Thyroid gland (tissue), 4 donors: ENCODE measurements at regions not wholly inside any gene's neighbourhood (a gene's known extent, or its start where the extent isn't known, plus 50 kb on each side); places are given as distances from the start of the nearest gene placed in this dataset.

Source experiments
- DNase-seq, 2 donors: peaks; one replicate each; pipeline ENCODE4 v3.0.0-alpha.2; 2019
- H3K27ac ChIP-seq, 3 donors: fragments of 200-600 bp; sonication (generic); 1 replicate in 2 of 3; 2 replicates in 1 of 3; pipeline ENCODE4 v1.5.1; 2016 to 2019; ENCODE audit warnings: mild to moderate bottlenecking in 1 of 3, moderate library complexity in 1 of 3
- H3K27me3 ChIP-seq: fragments of 200-600 bp; sonication (generic); one replicate; pipeline ENCODE4 v1.5.1; 2019
- H3K36me3 ChIP-seq, 2 donors: fragments of 200-600 bp; sonication (generic); one replicate each; pipeline ENCODE4 v1.5.1; 2016 to 2019
- H3K4me1 ChIP-seq, 2 donors: fragments of 200-600 bp; sonication (generic); one replicate each; pipeline ENCODE4 v1.5.1; 2017 to 2019
- H3K4me3 ChIP-seq, 3 donors: fragments of 200-600 bp; sonication (generic); replicated peaks in 1 of 3; 1 replicate in 2 of 3; 2 replicates in 1 of 3; pipeline ENCODE4 v1.5.1; 2016; ENCODE audit warnings: mild to moderate bottlenecking in 1 of 3
- H3K9me3 ChIP-seq: fragments of 200-600 bp; sonication (generic); one replicate; pipeline ENCODE4 v1.5.1; 2017
- POLR2A ChIP-seq, 2 donors: fragments of 450-650 bp; IDR thresholded peaks; one replicate each; pipeline ENCODE4 v1.6.1; 2017; ENCODE audit warnings: antibody characterized with exemption in 2 of 2, mild to moderate bottlenecking in 2 of 2, moderate library complexity in 1 of 2
- WGBS, 2 donors: methylation state at CpG; one replicate each; pipeline ENCODE4 v1.1.5; 2017; 5-methylcytosine and 5-hydroxymethylcytosine counted together
- intact Hi-C: fragments of 100-400 bp; cut with DNase I; formaldehyde crosslinking; loops from one replicate; pipeline ENCODE4 v1.15.1; 2023
- TF ChIP-seq, protein P1 (sequence below), 6 experiments: fragments of 200-600 bp in 3 of 6; fragments of 450-650 bp in 3 of 6; sonication (generic) in 3 of 6; IDR thresholded peaks; one replicate each; pipeline ENCODE4 v1.5.1; 2016 to 2019; ENCODE audit warnings: antibody characterized with exemption in 6 of 6, mild to moderate bottlenecking in 2 of 6, inconsistent platforms in 1 of 6, moderate library complexity in 1 of 6

DNA sequence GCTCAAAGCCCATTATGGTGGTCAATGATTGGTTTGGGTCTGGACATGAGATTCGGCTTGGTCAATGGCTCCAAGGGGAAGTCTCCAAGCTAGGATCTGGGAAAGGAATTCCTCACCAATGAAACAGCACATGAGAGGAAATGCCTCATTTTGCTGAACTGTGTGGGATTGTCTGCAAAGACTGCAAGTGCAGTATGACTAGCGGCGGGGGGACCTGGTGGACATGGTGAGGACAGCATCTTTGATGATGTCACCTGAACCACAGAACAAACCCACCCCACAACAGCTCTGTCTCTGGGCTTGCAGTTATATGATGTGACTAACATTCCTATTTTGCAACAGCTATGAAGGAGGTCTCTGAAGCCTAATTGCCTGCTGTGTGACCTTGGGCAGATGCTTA, 50.6 kb upstream of the NKD1 start:
- WGBS, 2 donors: 75 to 93% methylated on average over 3 of the region's 3 CpGs
- no peak overlapping the region for H3K4me3 ChIP-seq
- no peak for TF ChIP-seq POLR2A (IDR thresholded peaks at IDR 0.05)
- TF ChIP-seq, protein P1, sequence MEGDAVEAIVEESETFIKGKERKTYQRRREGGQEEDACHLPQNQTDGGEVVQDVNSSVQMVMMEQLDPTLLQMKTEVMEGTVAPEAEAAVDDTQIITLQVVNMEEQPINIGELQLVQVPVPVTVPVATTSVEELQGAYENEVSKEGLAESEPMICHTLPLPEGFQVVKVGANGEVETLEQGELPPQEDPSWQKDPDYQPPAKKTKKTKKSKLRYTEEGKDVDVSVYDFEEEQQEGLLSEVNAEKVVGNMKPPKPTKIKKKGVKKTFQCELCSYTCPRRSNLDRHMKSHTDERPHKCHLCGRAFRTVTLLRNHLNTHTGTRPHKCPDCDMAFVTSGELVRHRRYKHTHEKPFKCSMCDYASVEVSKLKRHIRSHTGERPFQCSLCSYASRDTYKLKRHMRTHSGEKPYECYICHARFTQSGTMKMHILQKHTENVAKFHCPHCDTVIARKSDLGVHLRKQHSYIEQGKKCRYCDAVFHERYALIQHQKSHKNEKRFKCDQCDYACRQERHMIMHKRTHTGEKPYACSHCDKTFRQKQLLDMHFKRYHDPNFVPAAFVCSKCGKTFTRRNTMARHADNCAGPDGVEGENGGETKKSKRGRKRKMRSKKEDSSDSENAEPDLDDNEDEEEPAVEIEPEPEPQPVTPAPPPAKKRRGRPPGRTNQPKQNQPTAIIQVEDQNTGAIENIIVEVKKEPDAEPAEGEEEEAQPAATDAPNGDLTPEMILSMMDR (IDR thresholded peaks at IDR 0.05): no peak
- no peaks in the 10 kb centered on the region for H3K27me3 ChIP-seq
- H3K9me3 ChIP-seq: no peaks in the 10 kb centered on the region
- no peak overlapping the region for H3K27ac ChIP-seq
- DNase-seq: no peak
- intact Hi-C loops: no loop called here
- H3K36me3 ChIP-seq: no peaks in the 10 kb centered on the region
- H3K4me1 ChIP-seq: no peaks in the 10 kb centered on the region

DNA sequence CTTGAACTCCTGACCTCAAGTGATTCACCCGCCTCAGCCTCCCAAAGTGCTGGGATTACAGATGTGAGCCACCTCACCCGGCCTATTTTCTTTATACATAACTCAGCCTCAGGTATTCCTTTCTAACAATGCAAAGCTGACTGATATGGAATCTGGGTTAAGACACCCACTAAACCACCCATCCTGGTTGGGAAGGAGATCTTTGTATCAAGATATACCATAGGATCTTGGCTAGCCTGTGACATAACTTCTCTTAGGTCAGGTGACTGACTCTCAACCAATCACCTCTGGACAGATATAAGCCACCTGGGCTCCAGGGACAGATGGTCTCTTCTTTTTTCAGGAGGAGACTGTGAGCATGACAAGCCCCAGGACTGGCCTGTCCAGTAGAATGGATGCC, 51.2 kb upstream of the NKD1 start:
- Histone ChIP-seq H3K36me3 (no peaks in the 10 kb centered on the region), H3K4me3 (no peak overlapping the region), H3K9me3 (no peaks in the 10 kb centered on the region), H3K27me3 (no peaks in the 10 kb centered on the region), H3K4me1 (no peaks in the 10 kb centered on the region), H3K27ac (no peak overlapping the region)
- WGBS, 2 donors: 97% methylated on average over 2 of the region's 2 CpGs
- no peak for DNase-seq
- intact Hi-C loops: no loop called here
- no peak for TF ChIP-seq POLR2A (IDR thresholded peaks at IDR 0.05)
- TF ChIP-seq, protein P1 (IDR thresholded peaks at IDR 0.05): no peak

DNA sequence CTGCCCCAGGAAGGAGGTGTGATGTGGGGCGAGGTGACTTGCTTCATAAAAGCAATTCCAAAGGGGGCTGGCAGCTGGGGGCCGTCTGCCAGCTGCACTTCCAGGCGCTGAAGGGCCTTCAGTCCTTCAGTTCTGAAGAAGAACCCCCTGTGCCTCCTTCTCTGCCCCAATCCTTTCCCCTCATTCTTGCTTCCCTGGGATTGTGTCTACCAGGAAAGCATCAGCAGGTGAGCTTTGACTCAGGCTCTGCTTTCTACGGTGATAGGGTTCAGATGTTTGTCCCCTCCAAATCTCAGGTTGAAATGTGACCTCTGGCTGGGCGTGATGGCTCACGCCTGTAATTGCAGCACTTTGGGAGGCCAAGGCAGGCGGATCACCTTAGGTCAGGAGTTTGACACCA, 52.5 kb upstream of the NKD1 start:
- Histone ChIP-seq H3K9me3 (no peaks in the 10 kb centered on the region), H3K4me1 (no peaks in the 10 kb centered on the region), H3K36me3 (no peaks in the 10 kb centered on the region), H3K27me3 (no peaks in the 10 kb centered on the region), H3K27ac (no peak overlapping the region), H3K4me3 (no peak overlapping the region)
- no peak for DNase-seq
- intact Hi-C loops: no loop called here
- 89% methylated on average over 7 of the region's 7 CpGs for WGBS, 2 donors
- no peak for TF ChIP-seq POLR2A (IDR thresholded peaks at IDR 0.05)
- TF ChIP-seq, protein P1 (IDR thresholded peaks at IDR 0.05): no peak

DNA sequence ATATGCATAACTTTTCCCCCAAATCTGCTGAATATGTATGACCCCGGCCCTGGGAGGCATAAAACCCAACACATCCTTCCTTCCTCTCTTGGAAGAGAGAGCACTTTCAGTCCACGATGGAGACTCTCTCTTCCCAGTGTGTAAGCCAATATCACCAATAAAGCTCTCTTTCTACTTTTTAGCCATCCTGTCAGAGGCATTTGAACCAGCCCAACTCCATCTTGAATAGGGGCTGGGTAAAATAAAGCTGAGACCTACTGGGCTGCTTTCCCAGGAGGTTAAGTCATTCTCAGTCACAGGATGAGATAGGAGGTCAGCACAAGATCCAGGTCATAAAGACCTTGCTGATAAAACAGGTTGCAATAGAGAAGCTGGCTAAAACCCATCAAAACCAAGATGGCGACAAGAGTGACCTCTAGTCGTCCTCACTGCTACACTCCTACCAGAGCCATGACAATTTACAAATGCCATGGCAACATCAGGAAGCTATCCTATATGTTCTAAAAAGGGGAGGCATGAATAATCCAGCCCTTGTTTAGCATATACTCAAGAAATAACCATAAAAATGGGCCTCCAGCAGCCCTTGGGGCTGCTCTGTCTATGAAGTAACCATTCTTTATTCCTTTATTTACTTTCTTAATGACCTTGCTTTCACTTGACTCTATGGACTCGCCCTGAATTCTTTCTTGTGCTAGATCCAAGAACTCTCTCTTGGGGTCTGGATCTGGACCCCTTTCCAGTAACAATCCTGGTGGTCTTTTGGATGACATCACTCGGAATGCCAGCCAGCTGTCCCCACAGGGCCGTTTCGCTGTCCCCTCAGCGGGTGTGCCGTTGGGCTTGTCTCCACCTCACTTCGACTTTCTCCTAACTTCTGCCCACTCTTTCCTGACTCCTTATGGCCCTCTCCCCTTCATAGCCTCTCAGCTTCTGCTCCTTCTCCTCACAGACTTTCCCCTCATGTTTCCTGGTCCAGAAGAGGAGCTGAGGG, 53.4 kb upstream of the NKD1 start:
- no peak for DNase-seq
- Histone ChIP-seq H3K36me3 (no peaks in the 10 kb centered on the region), H3K27ac (no peak overlapping the region), H3K27me3 (no peaks in the 10 kb centered on the region), H3K4me1 (no peaks in the 10 kb centered on the region), H3K4me3 (no peak overlapping the region), H3K9me3 (no peaks in the 10 kb centered on the region)
- WGBS, 2 donors: 80 to 82% methylated on average over 11 of the region's 11 CpGs
- intact Hi-C loops: no loop called here
- no peak for TF ChIP-seq POLR2A (IDR thresholded peaks at IDR 0.05)
- TF ChIP-seq, protein P1 (IDR thresholded peaks at IDR 0.05): no peak

DNA sequence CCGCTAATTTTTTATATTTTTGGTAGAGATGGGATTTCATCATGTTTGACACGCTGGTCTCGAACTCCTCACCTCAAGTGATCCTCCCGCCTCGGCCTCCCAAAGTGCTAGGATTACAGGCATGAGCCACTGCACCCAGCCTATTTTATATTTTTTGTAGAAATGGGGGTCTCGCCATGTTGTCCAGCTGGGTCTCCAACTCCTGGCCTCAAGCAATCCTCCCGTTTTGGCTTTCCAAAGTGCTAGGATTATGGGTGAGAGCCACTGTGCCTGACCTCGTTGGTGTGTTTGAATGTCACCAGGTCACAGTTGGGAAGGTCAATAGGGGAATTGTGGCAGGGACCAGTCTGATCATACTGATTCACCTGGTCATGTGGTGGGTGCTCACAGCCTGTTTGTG, 56.7 kb upstream of the NKD1 start:
- no peak for DNase-seq
- no peak overlapping the region for H3K27ac ChIP-seq
- no peaks in the 10 kb centered on the region for H3K36me3 ChIP-seq
- no peak for TF ChIP-seq POLR2A (IDR thresholded peaks at IDR 0.05)
- TF ChIP-seq, protein P1 (IDR thresholded peaks at IDR 0.05): no peak
- no peaks in the 10 kb centered on the region for H3K4me1 ChIP-seq
- no peak overlapping the region for H3K4me3 ChIP-seq
- WGBS, 2 donors: 92 to 95% methylated on average over 8 of the region's 8 CpGs
- no peaks in the 10 kb centered on the region for H3K9me3 ChIP-seq
- no peaks in the 10 kb centered on the region for H3K27me3 ChIP-seq
- intact Hi-C loops: no loop called here
